K562 (cell line): ENCODE measurements at regions not wholly inside any gene's neighbourhood (a gene's known extent, or its start where the extent isn't known, plus 50 kb on each side); places are given as distances from the start of the nearest gene placed in this dataset.

Experiments
- ATAC-seq: fragments of 200-7000 bp; cut with Tn5 transposase; 3 replicates; pipeline ENCODE4 v1.9.1; 2020; ENCODE audit warnings: moderate library complexity
- BruUV-seq: library from RNA; stranded (reverse); fragments of 400-500 nt; replicated peaks from 2 replicates; lab custom pipeline; 2021; lab: Mats Ljungman, UMichigan
- CTCF ChIA-PET: fragments of 300-600 bp; formaldehyde crosslinking; extraction: SDS; loops from one replicate; lab custom pipeline; 2021; ENCODE audit warnings: low intra/inter-chr PET ratio; lab: Yijun Ruan, JAX
- POLR2A ChIA-PET: fragments of 300-600, 350-650 bp; sonication (Branson Sonifier 250); formaldehyde crosslinking; extraction: SDS; loops from one replicate; lab custom pipeline; 2021; ENCODE audit warnings: antibody characterized with exemption, inconsistent platforms; lab: Yijun Ruan, JAX
- DNase-seq, 4 experiments: peaks; one replicate each; pipeline versions ENCODE4 v3.0.0 to v3.0.0-alpha.2; 2011 to 2018; ENCODE audit warnings: low spot score in 3 of 4, mixed read lengths in 3 of 4; ENCODE audit errors: extremely low read depth in 1 of 4
- FAIRE-seq: peaks from 2 replicates; lab custom pipeline; 2011; peaks lifted over from hg19 to GRCh38; lab: Jason Lieb, UNC
- H2AFZ ChIP-seq: 2 replicates; pipeline ENCODE4 v1.6.0; 2011; ENCODE audit warnings: low read depth, low read length, control low read depth, inconsistent platforms
- H3K27ac ChIP-seq: fragments of 200-600 bp; 3 replicates; pipeline ENCODE4 v1.8.0; 2011; ENCODE audit warnings: low read depth, mild to moderate bottlenecking, control low read depth, inconsistent platforms, low read length, moderate library complexity, mixed read lengths; ENCODE audit errors: extremely low read depth
- H3K27me3 ChIP-seq, 2 experiments: fragments of 300-600 bp in 1 of 2; 2 replicates in 1 of 2; 3 replicates in 1 of 2; pipeline versions ENCODE4 v1.6.0 to v1.8.0; 2011; ENCODE audit warnings: inconsistent platforms in 2 of 2, low read length in 2 of 2, mild to moderate bottlenecking in 1 of 2, mixed read lengths in 1 of 2, moderate library complexity in 1 of 2; ENCODE audit not compliant: control insufficient read depth in 2 of 2, insufficient read depth in 2 of 2
- H3K36me3 ChIP-seq: fragments of 300-600 bp; 3 replicates; pipeline ENCODE4 v1.8.0; 2011; ENCODE audit warnings: mild to moderate bottlenecking, low read length, inconsistent platforms; ENCODE audit not compliant: control insufficient read depth, insufficient read depth
- H3K4me1 ChIP-seq, 2 experiments: fragments of 200-600 bp in 1 of 2; replicated peaks in 1 of 2; 2 replicates in 1 of 2; 3 replicates in 1 of 2; pipeline versions ENCODE4 v1.5.1 to v1.8.0; 2011; ENCODE audit warnings: inconsistent platforms in 2 of 2, low read length in 2 of 2, mild to moderate bottlenecking in 1 of 2, mixed read lengths in 1 of 2, moderate library complexity in 1 of 2; ENCODE audit not compliant: control insufficient read depth in 2 of 2, insufficient read depth in 2 of 2
- H3K4me2 ChIP-seq: 2 replicates; pipeline ENCODE4 v1.6.1; 2011; ENCODE audit warnings: low read length, control low read depth, inconsistent platforms, mixed read lengths; ENCODE audit not compliant: insufficient read depth
- H3K4me3 ChIP-seq: fragments of 200-600 bp; sonication (generic), shearing (Covaris generic); 2 replicates; pipeline ENCODE4 v1.5.1; 2016; ENCODE audit warnings: control low read depth, inconsistent platforms
- H3K79me2 ChIP-seq: fragments of 200-600 bp; 3 replicates; pipeline ENCODE4 v1.8.0; 2011; ENCODE audit warnings: low read length, inconsistent platforms; ENCODE audit not compliant: control insufficient read depth, insufficient read depth
- H3K9ac ChIP-seq, 2 experiments: 2 replicates each; pipeline versions ENCODE4 v1.6.0 to v1.6.1; 2011; ENCODE audit warnings: low read depth in 2 of 2, low read length in 2 of 2, control low read depth in 1 of 2, inconsistent platforms in 1 of 2, mild to moderate bottlenecking in 1 of 2, mixed read lengths in 1 of 2; ENCODE audit not compliant: insufficient read depth in 1 of 2
- H3K9me1 ChIP-seq: one replicate; pipeline ENCODE4 v1.6.0; 2011; ENCODE audit warnings: inconsistent platforms, mild to moderate bottlenecking, low read length, moderate library complexity; ENCODE audit not compliant: control insufficient read depth, insufficient read depth
- H3K9me3 ChIP-seq: replicated peaks from 2 replicates; pipeline ENCODE4 v1.5.1; 2011; ENCODE audit warnings: low read depth, low read length, inconsistent platforms; ENCODE audit not compliant: control insufficient read depth, insufficient read depth
- H4K20me1 ChIP-seq: replicated peaks from 2 replicates; pipeline ENCODE4 v1.6.1; 2011; ENCODE audit warnings: low read length, inconsistent platforms, mixed read lengths; ENCODE audit not compliant: control insufficient read depth, insufficient read depth
- DDX20 ChIP-seq: fragments of 450-650 bp; IDR thresholded peaks from 2 replicates; pipeline ENCODE4 v1.6.1; 2016; ENCODE audit warnings: missing genetic modification characterization, low read depth, mild to moderate bottlenecking, missing compliant biosample characterization, moderate library complexity
- HNRNPL ChIP-seq: fragments of 200-400 bp; formaldehyde crosslinking; IDR thresholded peaks from 2 replicates; pipeline ENCODE4 v1.6.1; 2017; ENCODE audit warnings: low read depth, mild to moderate bottlenecking, low read length
- MYNN ChIP-seq, 2 experiments: sonication (generic); formaldehyde crosslinking in 1 of 2; IDR thresholded peaks; 2 replicates each; pipeline versions ENCODE4 v1.5.0 to v1.6.1; 2016 to 2020; ENCODE audit warnings: antibody characterized with exemption in 1 of 2, missing genetic modification reagents in 1 of 2
- PBX2 ChIP-seq, 2 experiments: IDR thresholded peaks in 1 of 2; conservative IDR thresholded peaks in 1 of 2; 2 replicates each; pipeline ENCODE4 v1.6.1; 2016; ENCODE audit warnings: low read depth in 2 of 2, mild to moderate bottlenecking in 1 of 2, missing compliant biosample characterization in 1 of 2, missing genetic modification characterization in 1 of 2, moderate library complexity in 1 of 2
- RFX1 ChIP-seq: fragments of 450-650 bp; IDR thresholded peaks from 2 replicates; pipeline ENCODE4 v1.6.1; 2016; ENCODE audit warnings: mild to moderate bottlenecking, moderate library complexity
- SIRT6 ChIP-seq: IDR thresholded peaks from one replicate; pipeline ENCODE4 v1.6.1; 2012; ENCODE audit warnings: low read depth, mild to moderate bottlenecking, control low read depth, inconsistent platforms, low read length, moderate library complexity
- SMARCE1 ChIP-seq: fragments of 450-650 bp; IDR thresholded peaks from 2 replicates; pipeline ENCODE4 v1.7.1; 2016; ENCODE audit warnings: mild to moderate bottlenecking
- VEZF1 ChIP-seq: fragments of 200-800 bp; sonication (Bioruptor generic); IDR thresholded peaks from 2 replicates; pipeline ENCODE4 v1.6.1; 2017; ENCODE audit warnings: missing genetic modification characterization, missing compliant biosample characterization
- ZC3H11A ChIP-seq: IDR thresholded peaks from 2 replicates; pipeline ENCODE4 v1.6.1; 2012; ENCODE audit warnings: low read depth, low read length, improper control_type of control experiment
- ZHX1 ChIP-seq: fragments of 150-350 bp; conservative IDR thresholded peaks from 2 replicates; pipeline ENCODE4 v1.6.1; 2014; ENCODE audit warnings: low read length
- ZNF696 ChIP-seq: fragments of 250-450 bp; sonication (Bioruptor Pico); conservative IDR thresholded peaks from 2 replicates; pipeline ENCODE4 v1.4.0; 2020; ENCODE audit warnings: mild to moderate bottlenecking, moderate library complexity
- WGBS: fragments of 100-300 bp; shearing (Covaris generic); methylation state at CpG from one replicate; pipeline ENCODE4 v1.1.6; 2016; ENCODE audit warnings: low coverage, mixed read lengths; ENCODE audit not compliant: insufficient coverage; ENCODE audit errors: missing lambda C conversion rate; 5-methylcytosine and 5-hydroxymethylcytosine counted together
- in situ Hi-C: fragments of 300-500 bp; cut with MboI; formaldehyde crosslinking; loops from 4 replicates; pipeline ENCODE4 v1.15.0; 2018; ENCODE audit warnings: inconsistent platforms, mixed read lengths
- intact Hi-C: fragments of 100-400 bp; cut with micrococcal nuclease; formaldehyde crosslinking; loops from 2 replicates; pipeline ENCODE4 v1.14.2; 2022

- no peak for TF ChIP-seq HNRNPL
- no peak for TF ChIP-seq PBX2 (CRISPR knock-in tag; IDR thresholded peaks at IDR 0.05; ENCODE audit: low read depth)
- TF ChIP-seq PBX2 (tag; conservative IDR thresholded peaks at IDR 0.05; ENCODE audit: low read depth) = no peak
- TF ChIP-seq RFX1 = no peak
- no peak for TF ChIP-seq ZC3H11A
These were observed 138.3 kb upstream of the PALS2 start (continued) for GRCh38 chr7:24434972-24435371.

GRCh38 chr7:24436131-24436920 lies 136.9 kb upstream of the PALS2 start:
- H3K27ac ChIP-seq = no peak overlapping the region
- DNase-seq (no peak), ATAC-seq (no peak), FAIRE-seq (no peak)
- ChIA-PET POLR2A (interaction anchor here (1.4 kb wide), 1 partner anchor 8 kb away, joined by 3 read pairs; no protein-coding TSS in a partner anchor), CTCF (no interaction called here)
- H4K20me1 ChIP-seq = no peaks in the 10 kb centered on the region
- H3K9ac ChIP-seq = no peak overlapping the region
- intact Hi-C loops = no loop called here
- H3K79me2 ChIP-seq = no peaks in the 10 kb centered on the region
- WGBS = 7% methylated on average over 2 of the region's 2 CpGs
- H3K36me3 ChIP-seq = no peaks in the 10 kb centered on the region
- no TSS peak for BruUV-seq
- no peaks in the 10 kb centered on the region for H3K9me1 ChIP-seq
- peaks cover 0 to 9% of the 10 kb centered on the region in 2 experiments; a peak in 2 of 5 replicates for H3K27me3 ChIP-seq
- no peak overlapping the region for H3K4me3 ChIP-seq
- H3K9me3 ChIP-seq = no peaks in the 10 kb centered on the region
- in situ Hi-C loops = no loop called here
- no peak overlapping the region for H3K4me2 ChIP-seq
- H2AFZ ChIP-seq = no peak overlapping the region
- no peaks in the 10 kb centered on the region for H3K4me1 ChIP-seq
- TF ChIP-seq VEZF1 (no peak), SMARCE1 (no peak), SIRT6 (no peak), DDX20 (tag) (no peak), ZNF696 (CRISPR knock-in tag) (no peak), MYNN (IDR thresholded peaks at IDR 0.05) (no peak), MYNN (CRISPR knock-in tag; IDR thresholded peaks at IDR 0.05) (no peak), ZHX1 (no peak), ZC3H11A (no peak)
